ENCODE measurements at regions not wholly inside any gene's neighbourhood (a gene's known extent, or its start where the extent isn't known, plus 50 kb on each side); places are given as distances from the start of the nearest gene placed in this dataset.

DNA sequence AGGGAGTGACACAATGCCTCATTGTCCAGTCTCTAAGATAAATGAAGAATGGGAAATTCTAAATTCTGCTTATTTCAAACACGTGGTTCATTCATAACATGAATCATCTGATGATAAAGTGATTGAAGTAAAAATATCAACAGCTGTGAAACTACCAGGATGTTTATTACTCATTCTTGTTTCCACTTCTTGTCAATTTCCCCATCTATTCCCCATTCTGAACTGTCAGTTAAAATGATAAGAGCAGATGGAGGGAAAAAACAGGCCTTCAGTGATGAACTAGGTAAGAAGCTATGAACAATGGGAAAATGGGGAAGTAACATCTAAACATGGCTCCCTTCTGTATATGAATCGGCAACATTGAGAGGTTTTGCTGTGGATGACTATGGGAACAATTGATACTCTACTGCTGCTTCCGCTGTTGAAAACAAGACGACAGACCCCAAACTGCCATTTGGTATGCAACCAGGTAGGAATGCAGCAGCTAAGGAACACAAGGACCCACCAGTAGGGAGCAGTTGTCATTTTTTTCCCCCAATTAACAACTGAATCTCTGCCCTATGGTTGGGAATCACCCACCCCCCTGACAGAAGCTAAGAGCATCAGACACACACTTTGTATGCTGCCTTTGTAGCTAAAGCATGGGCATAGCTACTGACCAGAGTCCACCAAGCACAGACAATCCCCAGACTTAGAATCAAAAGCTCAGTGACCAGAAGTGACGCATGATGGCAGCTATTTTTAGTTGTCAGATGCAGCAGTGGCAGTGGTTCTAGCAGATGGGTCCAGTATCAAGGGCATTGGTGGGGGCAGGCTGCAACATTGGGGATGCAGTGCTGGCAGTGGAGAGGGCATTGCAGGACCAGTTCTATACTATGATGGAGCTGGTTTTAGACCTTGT is 52.9 kb upstream of the ZNF366 start:
- H4K20me1 ChIP-seq (ENCODE audit: control insufficient read depth, insufficient read depth, low read depth, low read length) = no peaks in the 10 kb centered on the region
- TF ChIP-seq, protein P1, sequence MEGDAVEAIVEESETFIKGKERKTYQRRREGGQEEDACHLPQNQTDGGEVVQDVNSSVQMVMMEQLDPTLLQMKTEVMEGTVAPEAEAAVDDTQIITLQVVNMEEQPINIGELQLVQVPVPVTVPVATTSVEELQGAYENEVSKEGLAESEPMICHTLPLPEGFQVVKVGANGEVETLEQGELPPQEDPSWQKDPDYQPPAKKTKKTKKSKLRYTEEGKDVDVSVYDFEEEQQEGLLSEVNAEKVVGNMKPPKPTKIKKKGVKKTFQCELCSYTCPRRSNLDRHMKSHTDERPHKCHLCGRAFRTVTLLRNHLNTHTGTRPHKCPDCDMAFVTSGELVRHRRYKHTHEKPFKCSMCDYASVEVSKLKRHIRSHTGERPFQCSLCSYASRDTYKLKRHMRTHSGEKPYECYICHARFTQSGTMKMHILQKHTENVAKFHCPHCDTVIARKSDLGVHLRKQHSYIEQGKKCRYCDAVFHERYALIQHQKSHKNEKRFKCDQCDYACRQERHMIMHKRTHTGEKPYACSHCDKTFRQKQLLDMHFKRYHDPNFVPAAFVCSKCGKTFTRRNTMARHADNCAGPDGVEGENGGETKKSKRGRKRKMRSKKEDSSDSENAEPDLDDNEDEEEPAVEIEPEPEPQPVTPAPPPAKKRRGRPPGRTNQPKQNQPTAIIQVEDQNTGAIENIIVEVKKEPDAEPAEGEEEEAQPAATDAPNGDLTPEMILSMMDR (IDR thresholded peaks at IDR 0.05; ENCODE audit: low read depth, low read length, poor library complexity, severe bottlenecking) = no peak
- no peak for TF ChIP-seq EZH2phosphoT487 (IDR thresholded peaks at IDR 0.05; ENCODE audit: borderline replicate concordance, low read length)
- H3K9me3 ChIP-seq (ENCODE audit: control insufficient read depth, insufficient read depth, low read length) = no peaks in the 10 kb centered on the region; the same call in 1 of the 2 replicates
- H3K36me3 ChIP-seq (ENCODE audit: control insufficient read depth, low read length) = no peaks in the 10 kb centered on the region
- no peaks in the 10 kb centered on the region for H3K9me2 ChIP-seq (replicated peaks; ENCODE audit: control insufficient read depth, low read length)
- no peaks in the 10 kb centered on the region for H3F3A ChIP-seq (ENCODE audit: control insufficient read depth, insufficient read depth)
- no peak overlapping the region for H3K4me2 ChIP-seq (ENCODE audit: low read length)
- no peaks in the 10 kb centered on the region for H3K27me3 ChIP-seq (ENCODE audit: control insufficient read depth, low read length)
- H3K4me1 ChIP-seq (ENCODE audit: control insufficient read depth, low read length) = peaks cover 20% of the 10 kb centered on the region
- H3K4me3 ChIP-seq (ENCODE audit: low read length) = no peak overlapping the region
- no peaks in the 10 kb centered on the region for H3K79me2 ChIP-seq (ENCODE audit: control insufficient read depth, low read length)
- no peak overlapping the region for H3K27ac ChIP-seq (ENCODE audit: low read depth, low read length)

- Histone ChIP-seq H3K4me1 (ENCODE audit: control insufficient read depth, low read length) (peaks cover 20% of the 10 kb centered on the region), H3F3A (ENCODE audit: control insufficient read depth, insufficient read depth) (no peaks in the 10 kb centered on the region), H3K4me3 (ENCODE audit: low read length) (no peak overlapping the region), H3K27ac (ENCODE audit: low read depth, low read length) (no peak overlapping the region), H3K79me2 (ENCODE audit: control insufficient read depth, low read length) (no peaks in the 10 kb centered on the region), H3K27me3 (ENCODE audit: control insufficient read depth, low read length) (no peaks in the 10 kb centered on the region), H3K9me2 (replicated peaks; ENCODE audit: control insufficient read depth, low read length) (no peaks in the 10 kb centered on the region), H3K9me3 (ENCODE audit: control insufficient read depth, insufficient read depth, low read length) (no peaks in the 10 kb centered on the region), H4K20me1 (ENCODE audit: control insufficient read depth, insufficient read depth, low read depth, low read length) (no peaks in the 10 kb centered on the region), H3K4me2 (ENCODE audit: low read length) (no peak overlapping the region), H3K36me3 (ENCODE audit: control insufficient read depth, low read length) (no peaks in the 10 kb centered on the region)
- TF ChIP-seq, protein P1 (IDR thresholded peaks at IDR 0.05; ENCODE audit: low read depth, low read length, poor library complexity, severe bottlenecking) = no peak
- no peak for TF ChIP-seq EZH2phosphoT487 (IDR thresholded peaks at IDR 0.05; ENCODE audit: borderline replicate concordance, low read length)
Measured at GRCh38 chr5:72558383-72558782, 51.2 kb upstream of the ZNF366 start.

DNA sequence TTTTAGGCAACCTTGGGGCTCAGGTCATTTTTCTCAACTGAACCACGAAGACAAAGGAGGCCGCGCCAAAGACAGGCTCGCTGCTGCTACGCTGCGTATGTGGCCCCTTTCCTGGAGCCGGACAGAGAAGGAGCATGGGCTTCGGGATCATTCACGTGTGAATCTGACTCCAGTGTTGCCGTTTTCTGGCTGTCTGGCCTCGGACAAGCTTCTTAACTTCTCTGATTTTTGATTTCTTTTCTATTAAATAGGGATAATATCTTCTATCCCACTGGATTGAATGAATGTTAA is 50.8 kb upstream of the ZNF366 start:
- Histone ChIP-seq H3K36me3 (ENCODE audit: control insufficient read depth, low read length) (no peaks in the 10 kb centered on the region), H4K20me1 (ENCODE audit: control insufficient read depth, insufficient read depth, low read depth, low read length) (no peaks in the 10 kb centered on the region), H3K4me2 (ENCODE audit: low read length) (no peak overlapping the region), H3K4me3 (ENCODE audit: low read length) (no peak overlapping the region), H3F3A (ENCODE audit: control insufficient read depth, insufficient read depth) (no peaks in the 10 kb centered on the region), H3K27me3 (ENCODE audit: control insufficient read depth, low read length) (no peaks in the 10 kb centered on the region), H3K4me1 (ENCODE audit: control insufficient read depth, low read length) (peaks cover 20% of the 10 kb centered on the region), H3K27ac (ENCODE audit: low read depth, low read length) (no peak overlapping the region), H3K9me3 (ENCODE audit: control insufficient read depth, insufficient read depth, low read length) (no peaks in the 10 kb centered on the region), H3K9me2 (replicated peaks; ENCODE audit: control insufficient read depth, low read length) (no peaks in the 10 kb centered on the region), H3K79me2 (ENCODE audit: control insufficient read depth, low read length) (no peaks in the 10 kb centered on the region)
- TF ChIP-seq, protein P1 (IDR thresholded peaks at IDR 0.05; ENCODE audit: low read depth, low read length, poor library complexity, severe bottlenecking) = no peak
- no peak for TF ChIP-seq EZH2phosphoT487 (IDR thresholded peaks at IDR 0.05; ENCODE audit: borderline replicate concordance, low read length)
